A673 (cell line): ENCODE measurements at regions not wholly inside any gene's neighbourhood (a gene's known extent, or its start where the extent isn't known, plus 50 kb on each side); places are given as distances from the start of the nearest gene placed in this dataset.

ENCODE experiments used
- BruUV-seq: library from RNA; stranded (reverse); fragments of 400-500 nt; replicated peaks from 2 replicates; lab custom pipeline; 2021; lab: Mats Ljungman, UMichigan
- CTCF ChIA-PET: fragments of 300-600 bp; sonication (Branson Sonifier 250); formaldehyde crosslinking; loops from one replicate; lab custom pipeline; 2022; ENCODE audit warnings: antibody characterized with exemption; lab: Charles Lee
- POLR2A ChIA-PET: fragments of 300-600 bp; sonication (Branson Sonifier 250); formaldehyde crosslinking; loops from one replicate; lab custom pipeline; 2022; ENCODE audit warnings: antibody characterized with exemption; ENCODE audit not compliant: low non-redundant PET; lab: Charles Lee
- DNase-seq: peaks from one replicate; pipeline ENCODE4 v3.0.0-alpha.2; 2015; ENCODE audit warnings: low spot score
- H3K27ac ChIP-seq: fragments of 200-600 bp; sonication (generic); 2 replicates; pipeline ENCODE4 v1.5.1; 2016; ENCODE audit warnings: mixed run types, low read depth, mild to moderate bottlenecking, mixed read lengths, antibody characterized with exemption, low read length; ENCODE audit not compliant: poor library complexity, severe bottlenecking
- H3K27me3 ChIP-seq: fragments of 200-600 bp; sonication (generic); replicated peaks from 2 replicates; pipeline ENCODE4 v1.6.1; 2017; ENCODE audit warnings: mixed run types, low read depth, mild to moderate bottlenecking, mixed read lengths, antibody characterized with exemption, low read length; ENCODE audit not compliant: insufficient read depth, poor library complexity
- H3K36me3 ChIP-seq: fragments of 200-600 bp; sonication (generic); 2 replicates; pipeline ENCODE4 v1.6.1; 2016; ENCODE audit warnings: mixed run types, mild to moderate bottlenecking, mixed read lengths, antibody characterized with exemption, low read length; ENCODE audit not compliant: insufficient read depth, poor library complexity, severe bottlenecking
- H3K4me1 ChIP-seq: fragments of 200-600 bp; sonication (generic); 2 replicates; pipeline ENCODE4 v1.6.1; 2017; ENCODE audit warnings: mixed run types, mild to moderate bottlenecking, mixed read lengths, antibody characterized with exemption, low read length; ENCODE audit not compliant: insufficient read depth, poor library complexity, severe bottlenecking
- H3K4me3 ChIP-seq: fragments of 200-600 bp; sonication (generic); 2 replicates; pipeline ENCODE4 v1.5.1; 2016; ENCODE audit warnings: low read depth, mixed run types, mild to moderate bottlenecking, mixed read lengths, low read length; ENCODE audit not compliant: poor library complexity, severe bottlenecking
- H3K9me3 ChIP-seq: fragments of 200-600 bp; sonication (generic); 2 replicates; pipeline ENCODE4 v1.6.1; 2016; ENCODE audit warnings: mixed run types, low read depth, mild to moderate bottlenecking, mixed read lengths, antibody characterized with exemption, low read length; ENCODE audit not compliant: poor library complexity, severe bottlenecking
- EZH2 ChIP-seq: fragments of 200-600 bp; sonication (generic); IDR thresholded peaks from 2 replicates; pipeline ENCODE4 v1.6.1; 2017; ENCODE audit warnings: borderline replicate concordance, low read depth, mild to moderate bottlenecking, mixed read lengths, antibody characterized with exemption, low read length; ENCODE audit not compliant: poor library complexity, severe bottlenecking
- intact Hi-C: fragments of 100-400 bp; cut with micrococcal nuclease; formaldehyde crosslinking; loops from one replicate; pipeline ENCODE4 v1.10.0; 2022; ENCODE audit not compliant: unreplicated experiment
- TF ChIP-seq, protein P1 (sequence below): fragments of 300-800, 200-600 bp; sonication (generic); conservative IDR thresholded peaks from 2 replicates; pipeline ENCODE4 v1.5.1; 2017; ENCODE audit warnings: low read depth, mild to moderate bottlenecking, antibody characterized with exemption, low read length, moderate library complexity, mixed read lengths

DNA sequence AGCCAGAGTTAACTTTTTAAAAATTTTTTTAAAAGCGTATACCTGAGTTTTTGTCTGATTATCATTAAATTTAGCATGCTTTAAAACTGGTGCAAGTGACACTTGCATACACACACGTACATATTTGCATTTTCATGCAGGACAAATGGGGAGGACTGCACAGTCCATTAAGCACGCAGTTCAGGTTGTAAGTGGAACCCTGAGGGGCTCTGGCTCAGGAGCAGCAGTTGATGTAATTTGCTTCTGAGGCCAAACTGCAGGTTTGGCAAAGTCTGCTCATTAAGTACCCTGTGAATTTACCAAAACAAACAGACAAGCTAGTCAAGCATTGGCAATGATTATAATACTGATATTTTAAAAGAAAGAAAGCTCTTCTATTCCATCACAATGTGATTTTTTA, 215.8 kb upstream of the PFKP start:
- peak; percentile 26 for DNase-seq
- BruUV-seq = no TSS peak
- POLR2A ChIA-PET = no interaction called here
- intact Hi-C loops = no loop called here
- Histone ChIP-seq H3K9me3 (no peaks in the 10 kb centered on the region), H3K27me3 (no peaks in the 10 kb centered on the region), H3K4me3 (no peak overlapping the region), H3K36me3 (no peaks in the 10 kb centered on the region), H3K27ac (no peak overlapping the region), H3K4me1 (peaks cover 51% of the 10 kb centered on the region)
- CTCF ChIA-PET = no interaction called here
- TF ChIP-seq, protein P1, sequence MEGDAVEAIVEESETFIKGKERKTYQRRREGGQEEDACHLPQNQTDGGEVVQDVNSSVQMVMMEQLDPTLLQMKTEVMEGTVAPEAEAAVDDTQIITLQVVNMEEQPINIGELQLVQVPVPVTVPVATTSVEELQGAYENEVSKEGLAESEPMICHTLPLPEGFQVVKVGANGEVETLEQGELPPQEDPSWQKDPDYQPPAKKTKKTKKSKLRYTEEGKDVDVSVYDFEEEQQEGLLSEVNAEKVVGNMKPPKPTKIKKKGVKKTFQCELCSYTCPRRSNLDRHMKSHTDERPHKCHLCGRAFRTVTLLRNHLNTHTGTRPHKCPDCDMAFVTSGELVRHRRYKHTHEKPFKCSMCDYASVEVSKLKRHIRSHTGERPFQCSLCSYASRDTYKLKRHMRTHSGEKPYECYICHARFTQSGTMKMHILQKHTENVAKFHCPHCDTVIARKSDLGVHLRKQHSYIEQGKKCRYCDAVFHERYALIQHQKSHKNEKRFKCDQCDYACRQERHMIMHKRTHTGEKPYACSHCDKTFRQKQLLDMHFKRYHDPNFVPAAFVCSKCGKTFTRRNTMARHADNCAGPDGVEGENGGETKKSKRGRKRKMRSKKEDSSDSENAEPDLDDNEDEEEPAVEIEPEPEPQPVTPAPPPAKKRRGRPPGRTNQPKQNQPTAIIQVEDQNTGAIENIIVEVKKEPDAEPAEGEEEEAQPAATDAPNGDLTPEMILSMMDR = no peak
- no peak for TF ChIP-seq EZH2

GRCh38 chr10:2850202-2850601, 217.1 kb upstream of the PFKP start:
- Histone ChIP-seq H3K27ac (no peak overlapping the region), H3K4me3 (no peak overlapping the region), H3K36me3 (no peaks in the 10 kb centered on the region), H3K4me1 (peaks cover 38% of the 10 kb centered on the region), H3K9me3 (no peaks in the 10 kb centered on the region), H3K27me3 (no peaks in the 10 kb centered on the region)
- ChIA-PET CTCF (no interaction called here), POLR2A (no interaction called here)
- intact Hi-C loops = no loop called here
- TF ChIP-seq EZH2 = no peak
- TF ChIP-seq, protein P1 = no peak
- no TSS peak for BruUV-seq
- no peak for DNase-seq

DNA sequence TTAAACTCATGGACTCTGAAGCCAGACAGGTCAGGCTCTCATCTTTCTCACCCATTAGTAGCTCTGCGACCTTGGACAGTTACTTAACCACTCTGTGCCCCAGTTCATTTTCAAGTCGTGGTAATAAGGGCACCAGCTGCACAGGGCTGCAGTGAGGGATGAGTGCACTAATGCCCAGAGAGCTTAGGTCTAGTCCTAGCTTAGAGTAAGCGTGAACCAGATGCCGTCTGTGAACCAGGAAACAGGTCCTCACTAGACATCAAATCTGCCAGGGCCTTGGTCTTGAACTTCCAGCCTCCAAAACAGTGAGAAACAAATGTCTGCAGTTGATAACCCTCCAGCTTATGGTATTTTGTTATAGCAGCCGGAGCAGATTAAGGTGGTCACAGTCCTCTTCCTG, 222.4 kb upstream of the PFKP start:
- TF ChIP-seq, protein P1 = no peak
- no peak for TF ChIP-seq EZH2
- Histone ChIP-seq H3K27ac (no peak overlapping the region), H3K27me3 (no peaks in the 10 kb centered on the region), H3K9me3 (no peaks in the 10 kb centered on the region), H3K4me1 (no peaks in the 10 kb centered on the region), H3K36me3 (no peaks in the 10 kb centered on the region), H3K4me3 (no peak overlapping the region)
- no TSS peak for BruUV-seq
- ChIA-PET CTCF (no interaction called here), POLR2A (no interaction called here)
- DNase-seq = no peak
- intact Hi-C loops = no loop called here
